Activated CD4-positive, alpha-beta T cell treated with anti-CD3 and anti-CD28 coated beads, Interleukin-2, amount 10 ng/mL, durations not matched to agents 24 days and 14 days (primary cell): ENCODE measurements at regions not wholly inside any gene's neighbourhood (a gene's known extent, or its start where the extent isn't known, plus 50 kb on each side); places are given as distances from the start of the nearest gene placed in this dataset.

Experiments used
- DNase-seq: peaks from one replicate; pipeline ENCODE4 v3.0.0; 2022
- H3K27ac Mint-ChIP-seq: one replicate; pipeline ENCODE4 v1.8.0; 2022; ENCODE audit warnings: mild to moderate bottlenecking, mixed read lengths
- H3K27me3 Mint-ChIP-seq: one replicate; pipeline ENCODE4 v1.8.0; 2022; ENCODE audit warnings: mixed read lengths
- H3K36me3 Mint-ChIP-seq: one replicate; pipeline ENCODE4 v1.8.0; 2022; ENCODE audit warnings: low read depth, mild to moderate bottlenecking, mixed read lengths
- H3K4me1 Mint-ChIP-seq: one replicate; pipeline ENCODE4 v1.8.0; 2021; ENCODE audit warnings: mixed read lengths
- H3K4me3 Mint-ChIP-seq: one replicate; pipeline ENCODE4 v1.8.0; 2022; ENCODE audit warnings: mild to moderate bottlenecking, moderate library complexity, mixed read lengths
- H3K9me3 Mint-ChIP-seq: one replicate; pipeline ENCODE4 v1.8.0; 2021; ENCODE audit warnings: mixed read lengths
- intact Hi-C: fragments of 100-400 bp; cut with micrococcal nuclease; formaldehyde crosslinking; loops from one replicate; pipeline ENCODE4 v1.15.1; 2023

DNA sequence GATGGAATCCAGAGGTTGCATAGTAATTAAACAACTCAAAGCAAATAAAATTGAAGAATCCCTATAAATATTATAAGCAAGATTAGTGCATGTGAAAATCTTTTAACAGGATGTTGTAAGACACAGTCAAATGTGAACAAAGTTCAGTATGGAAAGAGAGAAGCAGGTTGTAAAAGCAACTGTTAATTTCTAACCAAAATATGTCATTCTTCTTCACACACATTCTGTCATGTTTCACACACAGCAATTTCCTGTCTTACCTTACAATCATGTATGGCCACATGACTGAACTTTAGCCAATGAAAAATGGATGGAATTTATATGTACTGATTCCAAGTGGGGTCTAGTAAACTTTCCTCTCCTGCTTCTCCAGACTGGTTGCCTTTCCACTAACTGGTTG is 527.7 kb upstream of the TMPRSS15 start:
- DNase-seq, result no peak
- H3K36me3 Mint-ChIP-seq, result no peaks in the 10 kb centered on the region
- intact Hi-C loops, result no loop called here
- no peaks in the 10 kb centered on the region for H3K9me3 Mint-ChIP-seq
- H3K27ac Mint-ChIP-seq, result no peak overlapping the region
- H3K4me3 Mint-ChIP-seq, result no peak overlapping the region
- H3K4me1 Mint-ChIP-seq, result no peaks in the 10 kb centered on the region
- no peaks in the 10 kb centered on the region for H3K27me3 Mint-ChIP-seq

DNA sequence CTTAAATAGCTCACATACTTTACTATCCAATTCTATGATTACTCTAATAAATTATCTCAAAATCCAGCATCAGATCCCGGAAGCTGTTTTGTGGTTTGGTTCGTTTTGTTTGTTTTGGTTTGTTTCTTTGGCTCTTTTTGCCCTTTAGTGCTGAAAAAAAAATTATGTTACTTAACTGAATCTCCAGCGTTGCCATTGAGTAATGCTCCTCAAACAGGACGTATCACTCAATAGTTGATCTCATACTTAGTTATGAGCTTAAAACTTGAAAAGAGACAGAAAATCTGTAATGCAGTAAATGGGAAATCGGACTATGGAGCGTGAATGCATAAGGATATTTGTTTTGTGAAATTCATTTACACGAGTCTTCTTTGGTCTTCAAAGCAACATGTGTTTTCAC is 533.8 kb upstream of the TMPRSS15 start:
- Mint-ChIP-seq H3K27ac (no peak overlapping the region), H3K9me3 (no peaks in the 10 kb centered on the region), H3K4me1 (no peaks in the 10 kb centered on the region), H3K36me3 (no peaks in the 10 kb centered on the region), H3K27me3 (no peaks in the 10 kb centered on the region), H3K4me3 (no peak overlapping the region)
- DNase-seq, result no peak
- intact Hi-C loops, result no loop called here

GRCh38 chr21:18940791-18941190 is 537.2 kb upstream of the TMPRSS15 start:
- no peak for DNase-seq
- H3K27me3 Mint-ChIP-seq, result no peaks in the 10 kb centered on the region
- H3K36me3 Mint-ChIP-seq, result no peaks in the 10 kb centered on the region
- H3K4me1 Mint-ChIP-seq, result no peaks in the 10 kb centered on the region
- intact Hi-C loops, result no loop called here
- no peak overlapping the region for H3K4me3 Mint-ChIP-seq
- no peak overlapping the region for H3K27ac Mint-ChIP-seq
- H3K9me3 Mint-ChIP-seq, result no peaks in the 10 kb centered on the region

DNA sequence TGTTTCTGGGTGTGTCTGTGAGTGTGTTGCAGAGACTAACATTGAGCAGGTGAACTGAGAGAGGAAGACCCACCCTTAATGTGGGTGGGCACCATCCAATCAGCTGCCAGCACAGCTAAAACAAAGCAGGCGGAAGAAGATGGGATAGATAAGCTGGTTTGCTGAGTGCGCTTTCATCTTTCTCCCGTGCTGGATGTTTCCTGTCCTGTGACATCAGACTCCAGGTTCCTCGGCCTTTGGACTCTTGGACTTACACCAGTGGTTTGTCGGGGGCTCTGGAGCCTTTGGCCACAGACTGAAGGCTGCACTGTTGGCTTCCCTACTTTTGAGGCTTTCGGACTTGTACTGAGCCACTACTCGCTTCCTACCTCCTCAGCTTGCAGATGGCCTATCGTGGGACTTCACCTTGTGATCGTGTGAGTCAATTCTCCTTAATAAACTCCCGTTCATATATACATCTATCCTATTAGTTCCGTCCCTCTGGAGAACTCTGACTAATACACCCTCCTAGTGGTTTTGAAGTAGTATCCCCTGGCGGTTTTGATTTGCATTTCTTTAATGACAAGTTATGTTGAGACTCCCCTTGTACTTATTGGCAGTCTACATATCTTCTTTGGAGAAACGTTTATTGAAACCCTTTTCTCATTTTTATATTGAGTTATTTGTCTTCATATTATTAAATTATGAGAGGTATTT is 546.6 kb upstream of the TMPRSS15 start:
- H3K4me1 Mint-ChIP-seq, result no peaks in the 10 kb centered on the region
- H3K9me3 Mint-ChIP-seq, result peaks cover 4% of the 10 kb centered on the region
- H3K36me3 Mint-ChIP-seq, result no peaks in the 10 kb centered on the region
- H3K27ac Mint-ChIP-seq, result no peak overlapping the region
- intact Hi-C loops, result no loop called here
- no peak for DNase-seq
- no peaks in the 10 kb centered on the region for H3K27me3 Mint-ChIP-seq
- H3K4me3 Mint-ChIP-seq, result no peak overlapping the region

DNA sequence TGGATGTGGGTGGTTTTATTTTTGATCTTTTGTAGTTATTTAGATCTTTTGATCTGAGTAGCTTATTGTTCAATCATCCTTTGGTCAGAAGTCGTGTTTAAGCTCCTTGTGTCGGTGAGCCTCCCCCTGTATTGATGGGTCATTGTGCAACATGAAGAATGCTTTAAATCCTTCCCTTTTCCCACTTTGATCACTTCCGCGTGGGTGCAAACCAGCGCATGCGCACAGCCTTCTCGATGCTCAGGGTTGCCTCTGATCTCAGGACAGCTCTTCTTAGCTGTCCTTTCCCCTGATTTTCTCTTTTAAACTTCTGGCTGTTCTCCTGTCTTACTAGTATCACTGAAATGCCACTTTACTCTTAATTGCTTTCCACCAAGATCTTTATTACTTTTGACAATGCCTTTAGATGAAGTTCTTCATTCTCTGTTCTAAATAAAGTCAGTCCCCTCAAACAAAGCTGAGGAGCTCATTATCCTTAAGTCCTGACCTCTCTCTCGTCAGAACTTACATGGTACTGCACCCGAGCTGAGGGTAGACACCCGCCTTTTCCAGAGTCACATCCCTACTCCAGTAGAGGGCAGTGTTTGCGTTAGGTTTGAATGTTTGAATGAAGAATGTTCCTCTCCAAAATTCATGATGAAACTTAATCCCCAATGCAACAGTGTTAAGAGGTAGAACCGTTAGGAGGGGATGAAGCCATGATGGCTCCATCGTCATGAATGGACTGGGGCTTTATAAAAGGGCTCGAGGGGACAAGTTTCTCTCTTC is 547.9 kb upstream of the TMPRSS15 start:
- Mint-ChIP-seq H3K27ac (no peak overlapping the region), H3K4me3 (no peak overlapping the region), H3K36me3 (no peaks in the 10 kb centered on the region), H3K4me1 (no peaks in the 10 kb centered on the region), H3K27me3 (no peaks in the 10 kb centered on the region), H3K9me3 (peaks cover 4% of the 10 kb centered on the region)
- DNase-seq, result no peak
- intact Hi-C loops, result no loop called here

DNA sequence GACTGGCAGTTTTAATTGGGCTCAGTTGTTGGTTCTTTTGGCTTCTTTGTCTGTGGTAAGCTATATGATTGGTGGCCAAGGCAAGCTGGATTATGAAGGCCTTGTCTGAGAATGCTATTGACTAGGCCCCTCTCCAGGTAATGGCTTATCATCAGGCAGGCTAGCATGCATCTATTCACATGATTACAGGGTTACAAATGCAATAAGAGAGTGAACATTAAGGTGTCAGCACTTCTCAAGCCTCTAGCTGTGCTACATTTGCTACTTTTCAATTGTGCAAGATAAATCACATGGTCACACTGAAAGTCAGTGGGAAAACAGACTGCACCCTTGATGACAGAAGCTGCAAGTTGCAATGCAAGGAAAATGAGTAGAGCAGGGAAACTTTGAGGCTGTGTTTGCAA is 550.9 kb upstream of the TMPRSS15 start:
- no peak overlapping the region for H3K27ac Mint-ChIP-seq
- H3K9me3 Mint-ChIP-seq, result peaks cover 4% of the 10 kb centered on the region
- no peaks in the 10 kb centered on the region for H3K27me3 Mint-ChIP-seq
- no peaks in the 10 kb centered on the region for H3K4me1 Mint-ChIP-seq
- intact Hi-C loops, result no loop called here
- H3K36me3 Mint-ChIP-seq, result no peaks in the 10 kb centered on the region
- H3K4me3 Mint-ChIP-seq, result no peak overlapping the region
- no peak for DNase-seq

GRCh38 chr21:18959817-18960216 is 556.2 kb upstream of the TMPRSS15 start:
- no peaks in the 10 kb centered on the region for H3K4me1 Mint-ChIP-seq
- intact Hi-C loops, result no loop called here

GRCh38 chr21:18960306-18960705 is 556.7 kb upstream of the TMPRSS15 start:
- Mint-ChIP-seq H3K27ac (no peak overlapping the region), H3K4me1 (no peaks in the 10 kb centered on the region), H3K4me3 (no peak overlapping the region), H3K36me3 (no peaks in the 10 kb centered on the region), H3K27me3 (no peaks in the 10 kb centered on the region), H3K9me3 (no peaks in the 10 kb centered on the region)
- DNase-seq, result no peak
- intact Hi-C loops, result no loop called here

More at GRCh38 chr21:18959817-18960216, 556.2 kb upstream of the TMPRSS15 start:
- Mint-ChIP-seq H3K9me3 (no peaks in the 10 kb centered on the region), H3K36me3 (no peaks in the 10 kb centered on the region), H3K4me3 (no peak overlapping the region), H3K27me3 (no peaks in the 10 kb centered on the region), H3K27ac (no peak overlapping the region)
- no peak for DNase-seq

DNA sequence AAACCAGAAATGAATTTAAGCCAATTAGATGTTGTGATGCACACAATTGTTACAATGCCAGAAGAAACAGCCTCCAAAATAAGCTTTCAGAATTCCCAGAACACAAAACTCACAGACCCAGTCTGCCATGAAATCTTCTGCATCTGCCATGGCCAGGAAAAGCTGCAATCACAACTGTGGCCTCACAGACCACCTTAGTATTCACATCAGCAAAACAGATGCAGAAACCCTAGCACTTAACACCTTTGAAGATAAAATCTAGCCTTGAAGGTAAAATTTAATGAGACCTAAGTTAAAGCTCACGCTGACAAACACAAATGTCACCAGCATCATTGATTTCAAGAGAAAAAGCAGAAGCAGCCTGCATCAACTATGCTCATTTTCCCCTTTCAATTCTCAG is 566.8 kb upstream of the TMPRSS15 start:
- Mint-ChIP-seq H3K27ac (no peak overlapping the region), H3K9me3 (peaks cover 5% of the 10 kb centered on the region), H3K36me3 (no peaks in the 10 kb centered on the region), H3K4me3 (no peak overlapping the region), H3K27me3 (no peaks in the 10 kb centered on the region), H3K4me1 (no peaks in the 10 kb centered on the region)
- DNase-seq, result no peak
- intact Hi-C loops, result no loop called here

- Mint-ChIP-seq H3K4me3 (no peak overlapping the region), H3K9me3 (peaks cover 5% of the 10 kb centered on the region), H3K36me3 (no peaks in the 10 kb centered on the region), H3K4me1 (no peaks in the 10 kb centered on the region), H3K27ac (no peak overlapping the region), H3K27me3 (no peaks in the 10 kb centered on the region)
- no peak for DNase-seq
- intact Hi-C loops, result no loop called here
Measured at GRCh38 chr21:18970941-18971340, 567.4 kb upstream of the TMPRSS15 start.

- no peaks in the 10 kb centered on the region for H3K36me3 Mint-ChIP-seq
- intact Hi-C loops, result no loop called here
Measured at GRCh38 chr21:18985584-18985983, 582.0 kb upstream of the TMPRSS15 start.

DNA sequence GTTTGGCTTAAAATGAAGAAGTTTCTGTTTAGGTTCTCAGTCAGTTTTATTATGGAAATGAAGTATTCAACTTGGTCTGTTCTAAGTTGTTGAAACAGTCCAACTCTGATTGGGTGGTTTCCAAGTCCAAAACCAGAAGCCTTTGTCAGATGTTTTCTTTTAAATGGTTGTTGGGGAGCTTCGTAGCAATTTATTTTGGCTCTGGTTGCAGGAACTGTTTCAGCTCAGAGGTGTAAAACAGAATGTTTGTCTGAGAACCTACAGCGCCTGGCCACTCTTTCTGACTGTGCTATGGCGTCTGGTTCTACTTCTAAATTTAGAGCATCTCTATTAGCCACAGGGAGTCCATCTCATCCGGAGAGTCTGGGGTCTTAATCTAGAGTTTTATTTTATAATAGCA is 582.6 kb upstream of the TMPRSS15 start:
- intact Hi-C loops, result no loop called here
- no peaks in the 10 kb centered on the region for H3K4me1 Mint-ChIP-seq
- no peaks in the 10 kb centered on the region for H3K27me3 Mint-ChIP-seq
- peaks cover 12% of the 10 kb centered on the region for H3K9me3 Mint-ChIP-seq
- H3K27ac Mint-ChIP-seq, result no peak overlapping the region
- no peak overlapping the region for H3K4me3 Mint-ChIP-seq
- no peaks in the 10 kb centered on the region for H3K36me3 Mint-ChIP-seq
- DNase-seq, result no peak

More at GRCh38 chr21:18985584-18985983, 582.0 kb upstream of the TMPRSS15 start:
- peaks cover 12% of the 10 kb centered on the region for H3K9me3 Mint-ChIP-seq
- no peaks in the 10 kb centered on the region for H3K27me3 Mint-ChIP-seq
- no peak overlapping the region for H3K27ac Mint-ChIP-seq
- no peak for DNase-seq
- H3K4me3 Mint-ChIP-seq, result no peak overlapping the region
- no peaks in the 10 kb centered on the region for H3K4me1 Mint-ChIP-seq

DNA sequence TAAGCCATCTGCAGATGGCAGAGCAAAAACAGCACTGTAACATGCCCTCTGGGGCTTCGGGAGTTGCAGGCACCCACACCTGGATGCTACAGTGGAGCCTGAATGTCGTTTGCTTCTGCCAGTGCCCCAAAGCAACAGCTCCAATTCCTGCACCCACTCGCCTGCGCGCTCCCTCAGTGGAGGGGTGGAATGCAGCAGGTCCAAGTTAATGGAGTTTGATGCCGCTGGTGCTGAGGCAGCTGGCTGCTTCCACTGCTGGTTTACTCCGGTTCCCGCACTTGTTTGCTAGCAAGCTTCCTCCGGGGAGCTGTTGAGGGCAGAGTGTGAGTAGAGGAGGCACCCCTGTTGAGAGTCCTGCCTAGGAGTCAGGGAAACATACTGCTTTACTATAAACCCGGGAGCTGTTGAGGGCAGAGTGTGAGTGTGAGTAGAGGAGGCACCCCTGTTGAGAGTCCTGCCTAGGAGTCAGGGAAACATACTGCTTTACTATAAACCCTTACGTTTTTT is 584.0 kb upstream of the TMPRSS15 start:
- Mint-ChIP-seq H3K27ac (no peak overlapping the region), H3K9me3 (peaks cover 12% of the 10 kb centered on the region), H3K36me3 (no peaks in the 10 kb centered on the region), H3K4me1 (no peaks in the 10 kb centered on the region), H3K27me3 (no peaks in the 10 kb centered on the region), H3K4me3 (no peak overlapping the region)
- intact Hi-C loops, result no loop called here
- DNase-seq, result no peak

- H3K36me3 Mint-ChIP-seq, result no peaks in the 10 kb centered on the region
- intact Hi-C loops, result no loop called here
- no peaks in the 10 kb centered on the region for H3K27me3 Mint-ChIP-seq
- DNase-seq, result no peak
- no peak overlapping the region for H3K27ac Mint-ChIP-seq
- H3K4me1 Mint-ChIP-seq, result no peaks in the 10 kb centered on the region
- H3K4me3 Mint-ChIP-seq, result no peak overlapping the region
- H3K9me3 Mint-ChIP-seq, result peaks cover 9% of the 10 kb centered on the region
Measured at GRCh38 chr21:18989953-18990495, 586.4 kb upstream of the TMPRSS15 start.
